ENCODE measurements at regions not wholly inside any gene's neighbourhood (a gene's known extent, or its start where the extent isn't known, plus 50 kb on each side); places are given as distances from the start of the nearest gene placed in this dataset.

GRCh38 chr2:59727121-59727590 is 826.3 kb downstream of the BCL11A start:
- H3K9me3 ChIP-seq (ENCODE audit: insufficient read depth in 2 of 2, low read depth in 1 of 2, low read length in 1 of 2) = no peaks in the 10 kb centered on the region
- H2BK5ac ChIP-seq (ENCODE audit: low read depth, low read length) = no peak overlapping the region
- ChIA-PET CTCF (ENCODE audit: partially characterized antibody) (interaction anchor here (0.9 kb wide), 1 partner anchor 34 kb away, joined by 3 read pairs; no protein-coding TSS in a partner anchor), POLR2A (ENCODE audit: partially characterized antibody) (no interaction called here)
- H3K18ac ChIP-seq (ENCODE audit: extremely low read depth, low read length) = no peak overlapping the region
- 0 out of 7 replicates have a peak, but pooled peaks cover 0 to 2% (median 0%) of the 10 kb centered on the region in 4 experiments for H3K4me1 ChIP-seq (replicated peaks in 1 of 4; ENCODE audit: control insufficient read depth in 3 of 4, insufficient read depth in 4 of 4, low read length in 3 of 4)
- H3K23ac ChIP-seq (ENCODE audit: insufficient read length) = no peak overlapping the region
- no peak overlapping the region for H3K56ac ChIP-seq (replicated peaks; ENCODE audit: insufficient read length, low read depth, low read length)
- no peak overlapping the region for H4K5ac ChIP-seq (ENCODE audit: insufficient read length, low read depth, low read length)
- H2BK15ac ChIP-seq (ENCODE audit: low read length) = no peak overlapping the region
- no peaks in the 10 kb centered on the region for H3K23me2 ChIP-seq (ENCODE audit: low read depth, low read length)
- no peak overlapping the region for H2BK12ac ChIP-seq (ENCODE audit: low read depth, low read length)
- DNase-seq (ENCODE audit: low read depth in 1 of 2, low spot score in 2 of 2) = no peak
- no peak overlapping the region for H3K4ac ChIP-seq (replicated peaks; ENCODE audit: insufficient read length, low read depth, low read length)
- no peaks in the 10 kb centered on the region for H3K79me1 ChIP-seq (ENCODE audit: low read depth, low read length)
- no peak overlapping the region for H3K4me3 ChIP-seq (ENCODE audit: extremely low read depth in 1 of 4, insufficient read depth in 2 of 4, low read depth in 3 of 4, low read length in 4 of 4)
- no peak for TF ChIP-seq RNF2 (IDR thresholded peaks at IDR 0.05; ENCODE audit: borderline replicate concordance, low read depth, low read length, missing control alignments, poor library complexity, severe bottlenecking)
- no peak for TF ChIP-seq CHD2 (IDR thresholded peaks at IDR 0.05; ENCODE audit: low read length)
- TF ChIP-seq MAFK (IDR thresholded peaks at IDR 0.05; ENCODE audit: low read depth, low read length) = no peak
- no peak for TF ChIP-seq RXRA (IDR thresholded peaks at IDR 0.05; ENCODE audit: insufficient read depth, low read depth, low read length)
- TF ChIP-seq SIX5 (IDR thresholded peaks at IDR 0.05; ENCODE audit: low read depth, low read length) = no peak
- no peak for TF ChIP-seq POU5F1 (IDR thresholded peaks at IDR 0.05; ENCODE audit: low read depth, low read length)
- no peak overlapping the region for H2AFZ ChIP-seq (ENCODE audit: low read length)
- H2BK20ac ChIP-seq (ENCODE audit: low read length) = no peak overlapping the region
- H4K91ac ChIP-seq (replicated peaks; ENCODE audit: insufficient read length, low read length) = no peak overlapping the region
- H3K36me3 ChIP-seq (ENCODE audit: control insufficient read depth in 2 of 4, insufficient read depth in 4 of 4, low read length in 3 of 4) = no peaks in the 10 kb centered on the region
- no peak overlapping the region for H3K14ac ChIP-seq (ENCODE audit: insufficient read length)
- H3K9ac ChIP-seq (replicated peaks in 1 of 4; ENCODE audit: extremely low read depth in 1 of 4, low read depth in 3 of 4, low read length in 3 of 4) = no peak overlapping the region
- H3K4me2 ChIP-seq (ENCODE audit: insufficient read depth in 1 of 2, low read depth in 2 of 2, low read length in 2 of 2) = no peak overlapping the region
- no peaks in the 10 kb centered on the region for H3K79me2 ChIP-seq (ENCODE audit: control insufficient read depth in 1 of 2, insufficient read depth in 2 of 2, low read length in 2 of 2)
- H2BK120ac ChIP-seq (replicated peaks; ENCODE audit: low read depth, low read length) = no peak overlapping the region
- no peak overlapping the region for H2AK5ac ChIP-seq (ENCODE audit: low read depth, low read length)
- H4K8ac ChIP-seq (ENCODE audit: extremely low read depth, insufficient read depth, low read length) = no peak overlapping the region
- FAIRE-seq = no peak
- WGBS, 2 experiments (ENCODE audit: extremely low coverage in 1 of 2, insufficient coverage in 1 of 2, insufficient read length in 1 of 2, insufficient replicate concordance in 2 of 2, low coverage in 1 of 2, low lambda C conversion rate in 2 of 2, missing lambda C conversion rate in 1 of 2) = 94% methylated on average over 2 of the region's 2 CpGs; no CpG with 5 or more reads in 1 of the 2 experiments
- no peaks in the 10 kb centered on the region for H4K20me1 ChIP-seq (replicated peaks in 1 of 2; ENCODE audit: control insufficient read depth in 1 of 2, insufficient read depth in 2 of 2, low read length in 2 of 2)
- no peaks in the 10 kb centered on the region for H3K27me3 ChIP-seq (replicated peaks in 1 of 4; ENCODE audit: control insufficient read depth in 3 of 4, extremely low read depth in 1 of 4, insufficient read depth in 3 of 4, low read length in 3 of 4)
- H3K27ac ChIP-seq (ENCODE audit: low read depth, low read length) = no peak overlapping the region
